GM12878 (cell line): ENCODE measurements at regions not wholly inside any gene's neighbourhood (a gene's known extent, or its start where the extent isn't known, plus 50 kb on each side); places are given as distances from the start of the nearest gene placed in this dataset.

Experiments
- ATAC-seq: fragments of 200-7000 bp; cut with Tn5 transposase; 3 replicates; pipeline ENCODE4 v1.9.1; 2020; ENCODE audit warnings: mild to moderate bottlenecking, moderate library complexity
- BruUV-seq: library from RNA; stranded (reverse); fragments of 400-500 nt; replicated peaks from 2 replicates; lab custom pipeline; 2021; lab: Mats Ljungman, UMichigan
- CTCF ChIA-PET: fragments of 300-600 bp; sonication (Branson Sonifier 250); formaldehyde crosslinking; extraction: SDS; loops from one replicate; lab custom pipeline; 2021; ENCODE audit warnings: inconsistent platforms; lab: Yijun Ruan, JAX
- POLR2A ChIA-PET: fragments of 350-600 bp; formaldehyde crosslinking; extraction: SDS; loops from one replicate; lab custom pipeline; 2021; ENCODE audit warnings: inconsistent platforms; lab: Charles Lee
- RAD21 ChIA-PET: fragments of 300-600 bp; sonication (Branson Sonifier 250); formaldehyde crosslinking; loops from one replicate; lab custom pipeline; 2023; ENCODE audit warnings: antibody characterized with exemption; ENCODE audit not compliant: unreplicated experiment; lab: Charles Lee
- SMC1A ChIA-PET: fragments of 300-600 bp; sonication (Branson Sonifier 250); formaldehyde crosslinking; loops from one replicate; lab custom pipeline; 2023; ENCODE audit not compliant: unreplicated experiment, uncharacterized antibody; lab: Charles Lee
- DNase-seq: peaks from one replicate; pipeline ENCODE4 v3.0.0-alpha.2; 2011; ENCODE audit warnings: low read depth, low spot score
- FAIRE-seq: peaks from 3 replicates; lab custom pipeline; 2011; peaks lifted over from hg19 to GRCh38; lab: Jason Lieb, UNC
- H2AFZ ChIP-seq: 2 replicates; pipeline ENCODE4 v1.6.0; 2011; ENCODE audit warnings: low read depth, low read length, control low read depth; ENCODE audit not compliant: control insufficient read depth
- H3K27ac ChIP-seq: 2 replicates; pipeline ENCODE4 v1.5.1; 2011; ENCODE audit warnings: control low read depth; ENCODE audit not compliant: control insufficient read depth, insufficient read depth
- H3K27me3 ChIP-seq, 2 experiments: replicated peaks in 1 of 2; 2 replicates each; pipeline versions ENCODE4 v1.6.0 to v1.6.1; 2011; ENCODE audit warnings: low read length in 1 of 2; ENCODE audit not compliant: control insufficient read depth in 2 of 2, insufficient read depth in 2 of 2
- H3K36me3 ChIP-seq, 2 experiments: 2 replicates each; pipeline ENCODE4 v1.5.1; 2011; ENCODE audit warnings: low read length in 1 of 2; ENCODE audit not compliant: control insufficient read depth in 2 of 2, insufficient read depth in 2 of 2
- H3K4me1 ChIP-seq: 2 replicates; pipeline ENCODE4 v1.6.1; 2011; ENCODE audit warnings: mild to moderate bottlenecking, low read length, moderate library complexity, mixed read lengths; ENCODE audit not compliant: control insufficient read depth, insufficient read depth
- H3K4me2 ChIP-seq: 2 replicates; pipeline ENCODE4 v1.6.0; 2011; ENCODE audit warnings: control low read depth; ENCODE audit not compliant: control insufficient read depth, insufficient read depth
- H3K4me3 ChIP-seq: fragments of 200-600 bp; sonication (generic); 2 replicates; pipeline ENCODE4 v1.5.1; 2016
- H3K79me2 ChIP-seq: 2 replicates; pipeline ENCODE4 v1.6.0; 2011; ENCODE audit warnings: low read length; ENCODE audit not compliant: control insufficient read depth, insufficient read depth
- H3K9ac ChIP-seq: 2 replicates; pipeline ENCODE4 v1.8.0; 2011; ENCODE audit warnings: low read length, control low read depth, mixed read lengths; ENCODE audit not compliant: control insufficient read depth, insufficient read depth
- H3K9me3 ChIP-seq: replicated peaks from 3 replicates; pipeline ENCODE4 v1.5.1; 2011; ENCODE audit warnings: mild to moderate bottlenecking, low read length; ENCODE audit not compliant: control insufficient read depth, insufficient read depth
- H4K20me1 ChIP-seq: 2 replicates; pipeline ENCODE4 v1.6.0; 2011; ENCODE audit not compliant: control insufficient read depth, insufficient read depth
- IRF3 ChIP-seq: fragments of 450-650 bp; IDR thresholded peaks from 2 replicates; pipeline ENCODE4 v1.6.1; 2014; ENCODE audit warnings: mild to moderate bottlenecking
- JUND ChIP-seq: IDR thresholded peaks from 2 replicates; pipeline ENCODE4 v1.6.1; 2012; ENCODE audit warnings: low read depth, mild to moderate bottlenecking, low read length, improper control_type of control experiment, moderate library complexity
- RFX5 ChIP-seq: IDR thresholded peaks from 2 replicates; pipeline ENCODE4 v1.6.1; 2011; ENCODE audit warnings: low read depth, low read length, improper control_type of control experiment
- SIX5 ChIP-seq: IDR thresholded peaks from 2 replicates; pipeline ENCODE4 v1.6.1; 2011; ENCODE audit warnings: mild to moderate bottlenecking, low read depth, low read length, moderate library complexity; ENCODE audit not compliant: severe bottlenecking
- SPI1 ChIP-seq: IDR thresholded peaks from 2 replicates; pipeline ENCODE4 v1.6.1; 2011; ENCODE audit warnings: low read depth, mild to moderate bottlenecking, low read length, moderate library complexity, borderline replicate concordance; ENCODE audit not compliant: insufficient read depth
- TCF3 ChIP-seq: IDR thresholded peaks from 2 replicates; pipeline ENCODE4 v1.6.1; 2012; ENCODE audit warnings: low read depth, mild to moderate bottlenecking, low read length, borderline replicate concordance; ENCODE audit not compliant: insufficient read depth
- ZNF274 ChIP-seq: IDR thresholded peaks from one replicate; pipeline ENCODE4 v1.8.0; 2011; ENCODE audit not compliant: insufficient read length, insufficient read depth
- WGBS: methylation state at CpG from one replicate; pipeline ENCODE4 v1.1.6; 2016; ENCODE audit warnings: low lambda C conversion rate; ENCODE audit not compliant: insufficient replicate concordance, insufficient coverage; ENCODE audit errors: missing lambda C conversion rate; 5-methylcytosine and 5-hydroxymethylcytosine counted together
- in situ Hi-C: fragments of 300-500 bp; cut with MboI; formaldehyde crosslinking; loops from 9 replicates; pipeline ENCODE4 v1.14.3; 2018; ENCODE audit warnings: mixed read lengths
- intact Hi-C: fragments of 100-400 bp; cut with micrococcal nuclease; formaldehyde crosslinking; loops from one replicate; pipeline ENCODE4 v1.14.2; 2022; ENCODE audit not compliant: unreplicated experiment
- TF ChIP-seq, protein P1 (sequence below): fragments of 450-650 bp; IDR thresholded peaks from 2 replicates; pipeline ENCODE4 v1.6.1; 2018; ENCODE audit warnings: borderline replicate concordance, mild to moderate bottlenecking; ENCODE audit not compliant: partially characterized antibody

DNA sequence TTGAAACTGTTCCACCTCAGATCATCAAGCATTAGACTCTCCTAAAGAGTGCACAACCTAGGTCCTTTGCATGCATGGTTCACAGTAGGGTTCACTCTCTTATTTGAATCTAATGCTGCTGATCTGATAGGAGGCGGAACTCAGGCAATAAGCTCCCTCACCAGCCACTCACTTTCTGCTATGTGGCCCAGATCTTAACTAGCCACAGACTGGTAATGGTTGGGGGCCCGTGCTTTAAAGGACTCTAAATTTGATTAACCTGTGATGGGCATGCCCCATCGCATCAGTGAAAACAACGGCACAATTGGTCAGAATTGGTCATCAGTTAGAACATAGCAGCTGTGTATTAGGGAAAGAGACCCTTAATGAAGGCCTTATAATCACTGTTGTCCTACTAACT is 753.7 kb upstream of the SORCS1 start:
- ChIA-PET SMC1A (interaction anchor here (0.9 to 1.6 kb wide), 3 partner anchors 9 to 170 kb away, joined by 3 read pairs; no protein-coding TSS in a partner anchor), RAD21 (no interaction called here), POLR2A (interaction anchor here (0.7 kb wide), 1 partner anchor 70 kb away, joined by 3 read pairs; no protein-coding TSS in a partner anchor), CTCF (interaction anchor here (1.3 kb wide), 1 partner anchor 286 kb away, joined by 3 read pairs; no protein-coding TSS in a partner anchor)
- no peak overlapping the region for H3K9ac ChIP-seq
- DNase-seq = no peak
- H4K20me1 ChIP-seq = no peaks in the 10 kb centered on the region
- ATAC-seq = no peak
- no peak overlapping the region for H3K4me2 ChIP-seq
- no TSS peak for BruUV-seq
- H3K79me2 ChIP-seq = no peaks in the 10 kb centered on the region
- no peak for TF ChIP-seq TCF3
- TF ChIP-seq SPI1 = no peak
- no peak for TF ChIP-seq RFX5
- TF ChIP-seq SIX5 = no peak
- no peak for TF ChIP-seq IRF3
- no peak for TF ChIP-seq JUND
- TF ChIP-seq ZNF274 = no peak
- TF ChIP-seq, protein P1, sequence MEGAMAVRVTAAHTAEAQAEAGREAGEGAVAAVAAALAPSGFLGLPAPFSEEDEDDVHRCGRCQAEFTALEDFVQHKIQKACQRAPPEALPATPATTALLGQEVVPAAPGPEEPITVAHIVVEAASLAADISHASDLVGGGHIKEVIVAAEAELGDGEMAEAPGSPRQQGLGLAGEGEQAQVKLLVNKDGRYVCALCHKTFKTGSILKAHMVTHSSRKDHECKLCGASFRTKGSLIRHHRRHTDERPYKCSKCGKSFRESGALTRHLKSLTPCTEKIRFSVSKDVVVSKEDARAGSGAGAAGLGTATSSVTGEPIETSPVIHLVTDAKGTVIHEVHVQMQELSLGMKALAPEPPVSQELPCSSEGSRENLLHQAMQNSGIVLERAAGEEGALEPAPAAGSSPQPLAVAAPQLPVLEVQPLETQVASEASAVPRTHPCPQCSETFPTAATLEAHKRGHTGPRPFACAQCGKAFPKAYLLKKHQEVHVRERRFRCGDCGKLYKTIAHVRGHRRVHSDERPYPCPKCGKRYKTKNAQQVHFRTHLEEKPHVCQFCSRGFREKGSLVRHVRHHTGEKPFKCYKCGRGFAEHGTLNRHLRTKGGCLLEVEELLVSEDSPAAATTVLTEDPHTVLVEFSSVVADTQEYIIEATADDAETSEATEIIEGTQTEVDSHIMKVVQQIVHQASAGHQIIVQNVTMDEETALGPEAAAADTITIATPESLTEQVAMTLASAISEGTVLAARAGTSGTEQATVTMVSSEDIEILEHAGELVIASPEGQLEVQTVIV = no peak
- no peaks in the 10 kb centered on the region; the same call in 2 of the 3 replicates for H3K9me3 ChIP-seq
- H3K36me3 ChIP-seq = no peaks in the 10 kb centered on the region
- FAIRE-seq = no peak
- in situ Hi-C loops (no loop called here), intact Hi-C loops (no loop called here)
- no peak overlapping the region for H3K27ac ChIP-seq
- H2AFZ ChIP-seq = no peak overlapping the region
- 52% methylated on average over 4 of the region's 4 CpGs for WGBS
- no peaks in the 10 kb centered on the region for H3K27me3 ChIP-seq
- no peaks in the 10 kb centered on the region for H3K4me1 ChIP-seq
- H3K4me3 ChIP-seq = no peak overlapping the region
